H1 (cell line): ENCODE measurements at regions not wholly inside any gene's neighbourhood (a gene's known extent, or its start where the extent isn't known, plus 50 kb on each side); places are given as distances from the start of the nearest gene placed in this dataset.

Experiments used
- CTCF ChIA-PET: fragments of 300-600 bp; sonication (Branson Sonifier 250); formaldehyde crosslinking; loops from one replicate; lab custom pipeline; 2021; ENCODE audit not compliant: partially characterized antibody; lab: Charles Lee
- POLR2A ChIA-PET: fragments of 300-600 bp; sonication (Branson Sonifier 250); formaldehyde crosslinking; loops from one replicate; lab custom pipeline; 2021; ENCODE audit warnings: inconsistent platforms; ENCODE audit not compliant: partially characterized antibody; lab: Charles Lee
- DNase-seq, 2 experiments: peaks; one replicate each; pipeline versions ENCODE4 v3.0.0 to v3.0.0-alpha.2; 2010 to 2022; ENCODE audit warnings: low spot score in 2 of 2, low read depth in 1 of 2, mixed read lengths in 1 of 2
- FAIRE-seq: peaks from 2 replicates; lab custom pipeline; 2011; peaks lifted over from hg19 to GRCh38; lab: Jason Lieb, UNC
- H2AFZ ChIP-seq: 2 replicates; pipeline ENCODE4 v1.8.1; 2012; ENCODE audit warnings: low read length, inconsistent platforms
- H2AK5ac ChIP-seq: 2 replicates; pipeline ENCODE4 v1.6.1; 2013; ENCODE audit warnings: low read depth, low read length
- H2BK120ac ChIP-seq: replicated peaks from 2 replicates; pipeline ENCODE3; 2013; ENCODE audit warnings: low read depth, low read length, inconsistent platforms
- H2BK12ac ChIP-seq: 2 replicates; pipeline ENCODE4 v1.6.1; 2013; ENCODE audit warnings: low read depth, low read length
- H2BK15ac ChIP-seq: 2 replicates; pipeline ENCODE4 v1.6.1; 2013; ENCODE audit warnings: low read length
- H2BK20ac ChIP-seq: 2 replicates; pipeline ENCODE4 v1.6.1; 2013; ENCODE audit warnings: low read length
- H2BK5ac ChIP-seq: 2 replicates; pipeline ENCODE4 v1.6.1; 2013; ENCODE audit warnings: low read depth, low read length
- H3K14ac ChIP-seq: 2 replicates; pipeline ENCODE4 v1.6.1; 2013; ENCODE audit warnings: inconsistent platforms; ENCODE audit not compliant: insufficient read length
- H3K18ac ChIP-seq: 2 replicates; pipeline ENCODE4 v1.6.1; 2013; ENCODE audit warnings: low read length; ENCODE audit errors: extremely low read depth
- H3K23ac ChIP-seq: 2 replicates; pipeline ENCODE4 v1.6.1; 2013; ENCODE audit warnings: inconsistent platforms; ENCODE audit not compliant: insufficient read length
- H3K23me2 ChIP-seq: 2 replicates; pipeline ENCODE4 v1.6.1; 2013; ENCODE audit warnings: low read depth, low read length
- H3K27ac ChIP-seq: 2 replicates; pipeline ENCODE4 v1.6.1; 2011; ENCODE audit warnings: low read depth, low read length, inconsistent platforms
- H3K27me3 ChIP-seq, 4 experiments: replicated peaks in 1 of 4; 1 replicate in 1 of 4; 2 replicates in 3 of 4; pipeline versions ENCODE4 v1.6.1 to v1.8.1; 2011 to 2013; ENCODE audit warnings: low read length in 3 of 4, mild to moderate bottlenecking in 3 of 4, inconsistent platforms in 2 of 4, mixed read lengths in 2 of 4, moderate library complexity in 1 of 4; ENCODE audit not compliant: control insufficient read depth in 3 of 4, insufficient read depth in 3 of 4; ENCODE audit errors: extremely low read depth in 1 of 4
- H3K36me3 ChIP-seq, 4 experiments: 2 replicates each; pipeline versions ENCODE4 v1.6.1 to v1.8.1; 2011 to 2013; ENCODE audit warnings: mild to moderate bottlenecking in 4 of 4, low read length in 3 of 4, moderate library complexity in 2 of 4, control low read depth in 1 of 4, inconsistent platforms in 1 of 4; ENCODE audit not compliant: insufficient read depth in 4 of 4, control insufficient read depth in 2 of 4
- H3K4ac ChIP-seq: replicated peaks from 2 replicates; pipeline ENCODE3; 2013; ENCODE audit warnings: low read length, low read depth, mixed read lengths, inconsistent platforms; ENCODE audit not compliant: insufficient read length
- H3K4me1 ChIP-seq, 4 experiments: replicated peaks in 1 of 4; 1 replicate in 1 of 4; 2 replicates in 3 of 4; pipeline versions ENCODE4 v1.6.1 to v1.8.1; 2011 to 2013; ENCODE audit warnings: low read length in 3 of 4, inconsistent platforms in 2 of 4, mixed read lengths in 1 of 4; ENCODE audit not compliant: insufficient read depth in 4 of 4, control insufficient read depth in 3 of 4
- H3K4me2 ChIP-seq, 2 experiments: 2 replicates each; pipeline versions ENCODE4 v1.6.1 to v1.8.1; 2011 to 2013; ENCODE audit warnings: low read depth in 2 of 2, low read length in 2 of 2, control low read depth in 1 of 2, inconsistent platforms in 1 of 2, mild to moderate bottlenecking in 1 of 2; ENCODE audit not compliant: insufficient read depth in 1 of 2
- H3K4me3 ChIP-seq, 4 experiments: fragments of 200-600, 300-600 bp in 1 of 4; sonication (generic), shearing (Covaris generic), sonication (Bioruptor Twin) in 1 of 4; 2 replicates each; pipeline versions ENCODE4 v1.5.1 to v1.8.1; 2011 to 2016; ENCODE audit warnings: low read length in 4 of 4, low read depth in 3 of 4, control low read depth in 2 of 4, inconsistent platforms in 2 of 4, mild to moderate bottlenecking in 2 of 4, mixed read lengths in 1 of 4, moderate library complexity in 1 of 4; ENCODE audit not compliant: insufficient read depth in 2 of 4; ENCODE audit errors: extremely low read depth in 1 of 4
- H3K56ac ChIP-seq: replicated peaks from 2 replicates; pipeline ENCODE3; 2013; ENCODE audit warnings: low read depth, mild to moderate bottlenecking, mixed read lengths, low read length, inconsistent platforms; ENCODE audit not compliant: insufficient read length
- H3K79me1 ChIP-seq: 2 replicates; pipeline ENCODE4 v1.6.1; 2013; ENCODE audit warnings: low read depth, low read length, control low read depth
- H3K79me2 ChIP-seq, 2 experiments: 2 replicates each; pipeline versions ENCODE4 v1.6.1 to v1.8.1; 2012 to 2013; ENCODE audit warnings: low read length in 2 of 2, mild to moderate bottlenecking in 2 of 2, inconsistent platforms in 1 of 2; ENCODE audit not compliant: insufficient read depth in 2 of 2, control insufficient read depth in 1 of 2
- H3K9ac ChIP-seq, 4 experiments: replicated peaks in 1 of 4; 1 replicate in 1 of 4; 2 replicates in 3 of 4; pipeline versions ENCODE4 v1.6.1 to v1.8.1; 2011 to 2013; ENCODE audit warnings: low read depth in 3 of 4, low read length in 3 of 4, control low read depth in 2 of 4, mild to moderate bottlenecking in 2 of 4, moderate library complexity in 2 of 4, inconsistent platforms in 1 of 4; ENCODE audit errors: extremely low read depth in 1 of 4
- H3K9me3 ChIP-seq, 2 experiments: 2 replicates each; pipeline versions ENCODE4 v1.6.1 to v1.8.1; 2012 to 2013; ENCODE audit warnings: mild to moderate bottlenecking in 2 of 2, moderate library complexity in 2 of 2, control low read depth in 1 of 2, inconsistent platforms in 1 of 2, low read depth in 1 of 2, low read length in 1 of 2, mixed read lengths in 1 of 2; ENCODE audit not compliant: insufficient read depth in 2 of 2
- H4K20me1 ChIP-seq, 2 experiments: replicated peaks in 1 of 2; 2 replicates each; pipeline versions ENCODE3 to v1.8.1; 2011 to 2013; ENCODE audit warnings: inconsistent platforms in 2 of 2, low read length in 2 of 2, mild to moderate bottlenecking in 1 of 2; ENCODE audit not compliant: insufficient read depth in 2 of 2, control insufficient read depth in 1 of 2
- H4K5ac ChIP-seq: 2 replicates; pipeline ENCODE4 v1.6.1; 2013; ENCODE audit warnings: low read length, low read depth, mixed read lengths, inconsistent platforms; ENCODE audit not compliant: insufficient read length
- H4K8ac ChIP-seq: 2 replicates; pipeline ENCODE4 v1.8.0; 2013; ENCODE audit warnings: mild to moderate bottlenecking, moderate library complexity, low read length, inconsistent platforms; ENCODE audit not compliant: insufficient read depth; ENCODE audit errors: extremely low read depth
- H4K91ac ChIP-seq: replicated peaks from 2 replicates; pipeline ENCODE3; 2013; ENCODE audit warnings: low read length, mixed read lengths, inconsistent platforms; ENCODE audit not compliant: insufficient read length
- ASH2L ChIP-seq: fragments of 200-600, 300-600 bp; sonication (generic); IDR thresholded peaks from one replicate; pipeline ENCODE4 v1.7.1; 2017; ENCODE audit warnings: low read length
- BACH1 ChIP-seq: IDR thresholded peaks from 2 replicates; pipeline ENCODE4 v1.6.1; 2012; ENCODE audit warnings: low read length, improper control_type of control experiment
- CTBP2 ChIP-seq: IDR thresholded peaks from 2 replicates; pipeline ENCODE4 v1.7.0; 2011; ENCODE audit warnings: borderline replicate concordance, mild to moderate bottlenecking, moderate library complexity, mixed read lengths, low read length; ENCODE audit not compliant: insufficient read depth, insufficient read length
- POLR2AphosphoS5 ChIP-seq: IDR thresholded peaks from 2 replicates; pipeline ENCODE4 v1.6.1; 2011; ENCODE audit warnings: low read depth, low read length
- RXRA ChIP-seq: IDR thresholded peaks from 2 replicates; pipeline ENCODE4 v1.6.1; 2011; ENCODE audit warnings: low read depth, mild to moderate bottlenecking, low read length, moderate library complexity; ENCODE audit not compliant: insufficient read depth
- SP4 ChIP-seq: IDR thresholded peaks from 2 replicates; pipeline ENCODE4 v1.6.1; 2012; ENCODE audit warnings: low read length, inconsistent platforms
- TAF7 ChIP-seq: optimal IDR thresholded peaks from 2 replicates; pipeline ENCODE3; 2011; ENCODE audit warnings: low read depth, mild to moderate bottlenecking, inconsistent platforms, low read length, moderate library complexity, borderline replicate concordance
- WGBS, 2 experiments: shearing (Covaris generic) in 1 of 2; methylation state at CpG; one replicate each; pipeline versions ENCODE4 v1.1.6 to v1.1.7; 2013 to 2015; ENCODE audit warnings: low lambda C conversion rate in 2 of 2, mixed read lengths in 2 of 2, inconsistent platforms in 1 of 2, low coverage in 1 of 2, missing lambda C conversion rate in 1 of 2; ENCODE audit not compliant: insufficient replicate concordance in 2 of 2, insufficient coverage in 1 of 2, insufficient read length in 1 of 2; ENCODE audit errors: extremely low coverage in 1 of 2, missing lambda C conversion rate in 1 of 2; 5-methylcytosine and 5-hydroxymethylcytosine counted together
- TF ChIP-seq, protein P1 (sequence below), 3 experiments: IDR thresholded peaks; 1 replicate in 2 of 3; 2 replicates in 1 of 3; pipeline versions ENCODE4 v1.5.1 to v1.6.1; 2011; ENCODE audit warnings: low read length in 3 of 3, mild to moderate bottlenecking in 3 of 3, inconsistent platforms in 2 of 3, low read depth in 1 of 3, moderate library complexity in 1 of 3; ENCODE audit not compliant: insufficient read depth in 1 of 3; ENCODE audit errors: control extremely low read depth in 1 of 3

GRCh38 chr3:186472456-186473008, 71.6 kb downstream of the CRYGS start:
- CTCF ChIA-PET, result interaction anchor here (1.0 to 1.8 kb wide), 3 partner anchors 9 to 213 kb away, joined by 3 to 5 read pairs (median 4); no protein-coding TSS in a partner anchor
- Histone ChIP-seq H2BK5ac (no peak overlapping the region), H4K8ac (no peak overlapping the region), H3K9ac (no peak overlapping the region), H2AFZ (no peak overlapping the region), H3K27me3 (no peaks in the 10 kb centered on the region), H4K5ac (no peak overlapping the region), H3K56ac (no peak overlapping the region), H3K36me3 (no peaks in the 10 kb centered on the region), H4K20me1 (no peaks in the 10 kb centered on the region), H2BK12ac (no peak overlapping the region), H2BK20ac (no peak overlapping the region), H3K4me1 (no peaks in the 10 kb centered on the region), H2AK5ac (no peak overlapping the region), H3K4ac (no peak overlapping the region), H3K9me3 (no peaks in the 10 kb centered on the region), H3K18ac (no peak overlapping the region), H3K79me2 (no peaks in the 10 kb centered on the region), H2BK15ac (no peak overlapping the region), H3K14ac (no peak overlapping the region), H3K23me2 (no peaks in the 10 kb centered on the region), H3K4me3 (no peak overlapping the region), H3K27ac (no peak overlapping the region), H3K79me1 (no peaks in the 10 kb centered on the region), H3K4me2 (no peak overlapping the region), H3K23ac (no peak overlapping the region), H4K91ac (no peak overlapping the region), H2BK120ac (no peak overlapping the region)
- 92% methylated on average over 8 of the region's 8 CpGs; no CpG with 5 or more reads in 1 of the 2 experiments for WGBS, 2 experiments
- POLR2A ChIA-PET, result no interaction called here
- TF ChIP-seq RXRA (no peak), POLR2AphosphoS5 (no peak), ASH2L (no peak), BACH1 (no peak), SP4 (no peak), CTBP2 (no peak), TAF7 (no peak)
- TF ChIP-seq, protein P1, sequence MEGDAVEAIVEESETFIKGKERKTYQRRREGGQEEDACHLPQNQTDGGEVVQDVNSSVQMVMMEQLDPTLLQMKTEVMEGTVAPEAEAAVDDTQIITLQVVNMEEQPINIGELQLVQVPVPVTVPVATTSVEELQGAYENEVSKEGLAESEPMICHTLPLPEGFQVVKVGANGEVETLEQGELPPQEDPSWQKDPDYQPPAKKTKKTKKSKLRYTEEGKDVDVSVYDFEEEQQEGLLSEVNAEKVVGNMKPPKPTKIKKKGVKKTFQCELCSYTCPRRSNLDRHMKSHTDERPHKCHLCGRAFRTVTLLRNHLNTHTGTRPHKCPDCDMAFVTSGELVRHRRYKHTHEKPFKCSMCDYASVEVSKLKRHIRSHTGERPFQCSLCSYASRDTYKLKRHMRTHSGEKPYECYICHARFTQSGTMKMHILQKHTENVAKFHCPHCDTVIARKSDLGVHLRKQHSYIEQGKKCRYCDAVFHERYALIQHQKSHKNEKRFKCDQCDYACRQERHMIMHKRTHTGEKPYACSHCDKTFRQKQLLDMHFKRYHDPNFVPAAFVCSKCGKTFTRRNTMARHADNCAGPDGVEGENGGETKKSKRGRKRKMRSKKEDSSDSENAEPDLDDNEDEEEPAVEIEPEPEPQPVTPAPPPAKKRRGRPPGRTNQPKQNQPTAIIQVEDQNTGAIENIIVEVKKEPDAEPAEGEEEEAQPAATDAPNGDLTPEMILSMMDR (IDR thresholded peaks at IDR 0.05; ENCODE audit: control extremely low read depth in 1 of 3, insufficient read depth in 1 of 3, low read depth in 1 of 3, low read length in 3 of 3), result no peak
- DNase-seq (no peak), FAIRE-seq (no peak)
